Esophagus muscularis mucosa (tissue), 4 donors: ENCODE measurements at regions not wholly inside any gene's neighbourhood (a gene's known extent, or its start where the extent isn't known, plus 50 kb on each side); places are given as distances from the start of the nearest gene placed in this dataset.

Experiments used
- DNase-seq: peaks from one replicate; pipeline ENCODE4 v3.0.0-alpha.2; 2017; ENCODE audit errors: extremely low spot score
- H3K27ac ChIP-seq, 4 donors: fragments of 200-600 bp; sonication (generic); replicated peaks in 1 of 4; 1 replicate in 3 of 4; 2 replicates in 1 of 4; pipeline ENCODE4 v1.5.1; 2016 to 2019; ENCODE audit warnings: mild to moderate bottlenecking in 1 of 4
- H3K27me3 ChIP-seq, 4 donors: fragments of 200-600 bp; sonication (generic); one replicate each; pipeline versions ENCODE4 v1.5.1 to v1.6.0; 2016 to 2019
- H3K36me3 ChIP-seq, 4 donors: fragments of 200-600 bp; sonication (generic); one replicate each; pipeline ENCODE4 v1.5.1; 2016 to 2019
- H3K4me1 ChIP-seq, 4 donors: fragments of 200-600 bp; sonication (generic); one replicate each; pipeline ENCODE4 v1.5.1; 2016 to 2019
- H3K4me3 ChIP-seq, 4 donors: fragments of 200-600 bp; sonication (generic); 1 replicate in 2 of 4; 2 replicates in 2 of 4; pipeline ENCODE4 v1.5.1; 2016 to 2019; ENCODE audit warnings: mild to moderate bottlenecking in 4 of 4, moderate library complexity in 1 of 4
- H3K9me3 ChIP-seq, 4 donors: fragments of 200-600 bp; sonication (generic); 1 replicate in 3 of 4; 2 replicates in 1 of 4; pipeline ENCODE4 v1.5.1; 2016 to 2019
- CTCF ChIP-seq, 3 experiments: fragments of 200-600 bp in 2 of 3; fragments of 450-650 bp in 1 of 3; sonication (generic) in 2 of 3; IDR thresholded peaks; one replicate each; pipeline ENCODE4 v1.5.1; 2017 to 2019; ENCODE audit warnings: antibody characterized with exemption in 3 of 3, mild to moderate bottlenecking in 2 of 3, moderate library complexity in 1 of 3
- EP300 ChIP-seq: sonication (generic); formaldehyde crosslinking; IDR thresholded peaks from one replicate; pipeline ENCODE4 v1.6.1; 2017; ENCODE audit warnings: antibody characterized with exemption
- POLR2A ChIP-seq: fragments of 450-650 bp; IDR thresholded peaks from one replicate; pipeline ENCODE4 v1.6.1; 2017; ENCODE audit warnings: antibody characterized with exemption, moderate library complexity, mild to moderate bottlenecking, low read depth
- POLR2AphosphoS5 ChIP-seq, 2 donors: sonication (generic); formaldehyde crosslinking; IDR thresholded peaks; one replicate each; pipeline ENCODE4 v1.6.1; 2017; ENCODE audit warnings: antibody characterized with exemption in 2 of 2
- WGBS: methylation state at CpG from one replicate; pipeline ENCODE4 v1.1.5; 2018; 5-methylcytosine and 5-hydroxymethylcytosine counted together
- intact Hi-C: fragments of 100-400 bp; cut with DNase I; formaldehyde crosslinking; loops from one replicate; pipeline ENCODE4 v1.15.1; 2023

- Histone ChIP-seq H3K36me3 (no peaks in the 10 kb centered on the region), H3K27ac (no peak overlapping the region), H3K4me3 (no peak overlapping the region), H3K27me3 (no peaks in the 10 kb centered on the region), H3K9me3 (no peaks in the 10 kb centered on the region), H3K4me1 (no peaks in the 10 kb centered on the region)
- no peak for DNase-seq
- WGBS, result 76% methylated on average over 5 of the region's 5 CpGs
- TF ChIP-seq POLR2AphosphoS5 (IDR thresholded peaks at IDR 0.05), result no peak
- TF ChIP-seq EP300, result no peak
- no peak for TF ChIP-seq CTCF (IDR thresholded peaks at IDR 0.05)
- no peak for TF ChIP-seq POLR2A
- intact Hi-C loops, result no loop called here
These were observed 76.8 kb upstream of the TMEM164 start for GRCh38 chrX:109926118-109926517.

GRCh38 chrX:109926743-109927662, 75.9 kb upstream of the TMEM164 start:
- no peak for DNase-seq
- no peak overlapping the region for H3K27ac ChIP-seq
- WGBS, result 90% methylated on average over 5 of the region's 5 CpGs
- no peaks in the 10 kb centered on the region for H3K9me3 ChIP-seq
- H3K4me1 ChIP-seq, result no peaks in the 10 kb centered on the region
- intact Hi-C loops, result no loop called here
- H3K36me3 ChIP-seq, result no peaks in the 10 kb centered on the region
- no peaks in the 10 kb centered on the region for H3K27me3 ChIP-seq
- TF ChIP-seq POLR2A, result no peak
- no peak for TF ChIP-seq CTCF (IDR thresholded peaks at IDR 0.05)
- TF ChIP-seq POLR2AphosphoS5 (IDR thresholded peaks at IDR 0.05), result no peak
- no peak for TF ChIP-seq EP300
- H3K4me3 ChIP-seq, result no peak overlapping the region

GRCh38 chrX:109927663-109928273, 75.1 kb upstream of the TMEM164 start:
- intact Hi-C loops, result no loop called here

GRCh38 chrX:109928596-109929335, 74.1 kb upstream of the TMEM164 start:
- intact Hi-C loops, result no loop called here
- 76% methylated on average over 6 of the region's 6 CpGs for WGBS
- H3K27ac ChIP-seq, result no peak overlapping the region

More at GRCh38 chrX:109927663-109928273, 75.1 kb upstream of the TMEM164 start:
- Histone ChIP-seq H3K27ac (no peak overlapping the region), H3K9me3 (no peaks in the 10 kb centered on the region), H3K4me1 (no peaks in the 10 kb centered on the region), H3K36me3 (no peaks in the 10 kb centered on the region), H3K4me3 (no peak overlapping the region), H3K27me3 (no peaks in the 10 kb centered on the region)
- DNase-seq, result no peak
- TF ChIP-seq POLR2AphosphoS5 (IDR thresholded peaks at IDR 0.05) (no peak), EP300 (no peak)
- WGBS, result 71% methylated on average over 4 of the region's 4 CpGs

More at GRCh38 chrX:109928596-109929335, 74.1 kb upstream of the TMEM164 start:
- Histone ChIP-seq H3K9me3 (no peaks in the 10 kb centered on the region), H3K27me3 (no peaks in the 10 kb centered on the region), H3K36me3 (no peaks in the 10 kb centered on the region), H3K4me1 (no peaks in the 10 kb centered on the region), H3K4me3 (no peak overlapping the region)
- DNase-seq, result no peak
- TF ChIP-seq POLR2A (no peak), CTCF (IDR thresholded peaks at IDR 0.05) (no peak), EP300 (no peak), POLR2AphosphoS5 (IDR thresholded peaks at IDR 0.05) (no peak)
